NCI-H2081 (cell line): ENCODE measurements at regions not wholly inside any gene's neighbourhood (a gene's known extent, or its start where the extent isn't known, plus 50 kb on each side); places are given as distances from the start of the nearest gene placed in this dataset.
"Not testable (repeated sequence)": the region's sequence is repeated elsewhere in the genome, so short reads cannot be mapped to it uniquely, and the experiment has no call there.

ENCODE experiments used
- DNase-seq, 2 experiments: peaks; one replicate each; lab custom pipeline; 2025; lab: John Stamatoyannopoulos, UW

DNA sequence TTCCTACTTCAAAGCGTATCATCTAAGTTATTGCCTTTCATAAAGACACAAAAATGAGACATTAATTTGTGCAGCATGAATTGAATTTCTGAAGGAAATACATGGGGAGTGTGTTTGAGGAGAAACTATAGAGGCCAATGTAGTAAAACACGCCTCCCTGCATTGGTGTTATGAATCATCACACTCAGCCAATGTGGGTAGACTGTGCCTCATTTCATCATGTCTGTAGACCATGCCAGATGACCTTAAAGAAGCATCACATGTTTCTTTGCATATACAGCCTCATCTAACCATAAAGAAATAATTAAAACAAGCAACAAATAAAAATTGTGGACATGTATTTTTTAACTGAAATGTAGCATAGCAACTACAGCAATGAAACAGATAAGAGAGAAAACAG lies 486.0 kb upstream of the ADAMTS9 start:
- no peak for DNase-seq

DNA sequence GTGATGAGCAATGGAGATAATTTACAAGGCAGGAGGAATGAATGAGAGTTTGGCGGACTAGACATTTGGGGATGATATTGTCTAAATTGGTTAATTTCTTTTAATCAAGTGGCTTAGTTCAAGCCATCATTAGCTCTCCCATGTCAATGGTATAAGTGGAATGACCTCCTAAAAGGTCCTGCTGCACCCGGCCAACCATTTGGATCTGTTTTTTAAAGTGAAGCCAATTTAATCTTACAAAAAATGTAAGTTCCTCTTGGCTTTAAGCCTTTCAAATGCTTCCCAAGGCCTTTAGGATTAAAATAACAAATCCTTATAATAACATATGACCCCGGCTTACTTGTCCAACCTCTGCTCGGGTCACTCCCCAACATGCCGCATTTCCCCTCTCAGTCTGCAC lies 484.4 kb upstream of the ADAMTS9 start:
- DNase-seq = no peak

DNA sequence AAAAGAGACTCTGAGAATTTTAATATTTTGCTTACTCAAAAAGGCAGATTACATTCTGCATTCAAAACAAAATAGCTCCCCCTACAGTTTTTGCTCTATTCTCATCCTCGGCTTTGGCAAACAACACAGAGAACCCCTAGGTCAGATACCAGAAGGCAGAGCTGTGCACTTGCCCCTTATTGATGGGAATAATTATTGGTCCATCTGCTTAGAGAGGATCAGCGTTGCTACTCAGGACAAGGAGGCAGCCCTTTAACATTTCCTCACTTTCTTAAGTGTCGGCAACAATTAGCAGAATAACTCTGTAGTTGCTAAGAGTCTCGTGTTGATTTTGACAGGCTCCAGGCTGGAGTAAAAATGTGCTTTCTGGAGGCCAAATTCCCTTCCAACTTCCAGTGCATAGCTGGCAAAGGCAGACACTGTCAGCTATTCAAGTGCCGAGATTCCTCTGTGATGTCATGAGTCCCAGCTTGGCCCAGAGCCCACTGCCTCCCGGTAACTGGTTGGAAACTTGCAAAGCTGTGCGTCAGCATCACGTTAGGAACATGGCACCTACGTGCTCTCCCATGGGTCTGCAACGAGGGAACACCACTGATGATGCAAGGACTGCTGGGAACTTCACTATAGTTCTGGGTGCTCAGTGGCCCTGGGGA lies 482.7 kb upstream of the ADAMTS9 start:
- DNase-seq = no peak

DNA sequence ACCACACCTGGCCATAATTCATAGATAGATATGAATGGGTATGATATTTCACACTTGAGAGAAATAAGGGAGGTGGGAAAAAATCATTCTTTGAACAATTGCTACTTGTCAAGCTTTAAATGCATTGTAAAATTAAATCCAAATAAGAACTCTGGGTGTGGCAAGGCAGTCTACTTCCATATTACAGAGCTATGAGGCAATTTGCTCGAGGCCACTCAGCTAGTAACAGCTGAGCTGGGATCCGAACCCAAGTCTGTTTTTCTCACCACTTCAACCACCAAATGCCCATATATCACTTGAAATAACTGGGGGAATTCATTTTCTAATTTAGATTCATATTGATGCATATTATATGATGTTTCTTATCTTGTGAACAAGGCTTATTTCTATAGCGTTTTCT lies 482.2 kb upstream of the ADAMTS9 start:
- no peak for DNase-seq

DNA sequence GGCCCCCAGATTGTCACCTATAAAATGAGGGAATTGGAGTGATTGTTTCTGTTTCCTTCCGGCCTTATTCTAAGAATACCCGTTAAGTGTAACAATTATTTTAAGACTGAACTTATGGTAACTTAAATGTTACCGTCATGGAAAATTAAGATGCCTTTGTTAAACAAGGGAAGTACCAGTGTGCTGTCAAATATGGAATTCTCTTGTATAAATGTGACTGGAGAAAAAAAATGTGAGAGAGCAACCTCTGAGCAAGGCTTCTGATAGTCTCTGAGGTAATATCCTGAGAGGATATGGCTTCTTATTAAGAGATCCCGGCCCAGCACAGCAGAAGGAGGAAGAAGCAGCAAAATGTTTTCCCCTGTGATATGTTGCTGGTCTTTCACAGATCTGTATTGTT lies 480.7 kb upstream of the ADAMTS9 start:
- DNase-seq = no peak

DNA sequence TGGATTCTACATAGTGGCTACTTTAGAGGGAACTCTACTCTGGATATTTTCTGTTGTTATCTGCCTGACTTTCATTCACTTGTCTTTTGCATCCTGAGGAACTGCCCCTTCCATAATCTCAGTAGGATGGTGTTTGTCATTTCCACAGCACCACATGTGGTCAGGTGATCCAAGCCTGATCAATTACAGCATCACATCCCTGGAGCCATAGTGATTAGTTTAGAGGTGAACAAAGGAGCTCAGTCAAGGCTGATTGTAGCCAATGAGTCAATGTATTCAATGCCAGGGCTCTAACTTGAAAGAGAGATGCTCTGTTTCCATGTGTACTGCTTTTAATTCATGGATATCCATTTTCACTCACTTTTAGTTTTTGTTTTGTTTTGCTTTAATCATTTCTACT lies 478.7 kb upstream of the ADAMTS9 start:
- no peak for DNase-seq

DNA sequence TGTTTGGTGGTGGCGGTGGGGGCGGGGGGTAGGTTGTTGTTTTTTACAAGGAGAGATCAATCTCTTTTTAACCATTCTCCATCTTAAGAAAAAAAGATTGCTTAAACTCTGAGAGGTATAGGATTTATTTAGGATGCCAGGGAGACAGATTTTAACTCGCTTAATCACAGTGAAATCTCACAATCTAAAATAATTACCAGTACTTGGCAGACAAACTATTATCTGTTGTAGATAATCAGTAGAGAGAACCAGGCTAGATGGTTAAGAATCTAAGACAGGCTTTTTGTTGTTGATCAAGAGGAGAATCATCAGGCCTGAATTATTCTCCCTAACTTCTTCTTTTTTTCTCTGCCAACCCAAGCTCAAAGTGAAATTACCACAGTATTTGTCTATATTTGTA lies 470.2 kb upstream of the ADAMTS9 start:
- DNase-seq = no peak

DNA sequence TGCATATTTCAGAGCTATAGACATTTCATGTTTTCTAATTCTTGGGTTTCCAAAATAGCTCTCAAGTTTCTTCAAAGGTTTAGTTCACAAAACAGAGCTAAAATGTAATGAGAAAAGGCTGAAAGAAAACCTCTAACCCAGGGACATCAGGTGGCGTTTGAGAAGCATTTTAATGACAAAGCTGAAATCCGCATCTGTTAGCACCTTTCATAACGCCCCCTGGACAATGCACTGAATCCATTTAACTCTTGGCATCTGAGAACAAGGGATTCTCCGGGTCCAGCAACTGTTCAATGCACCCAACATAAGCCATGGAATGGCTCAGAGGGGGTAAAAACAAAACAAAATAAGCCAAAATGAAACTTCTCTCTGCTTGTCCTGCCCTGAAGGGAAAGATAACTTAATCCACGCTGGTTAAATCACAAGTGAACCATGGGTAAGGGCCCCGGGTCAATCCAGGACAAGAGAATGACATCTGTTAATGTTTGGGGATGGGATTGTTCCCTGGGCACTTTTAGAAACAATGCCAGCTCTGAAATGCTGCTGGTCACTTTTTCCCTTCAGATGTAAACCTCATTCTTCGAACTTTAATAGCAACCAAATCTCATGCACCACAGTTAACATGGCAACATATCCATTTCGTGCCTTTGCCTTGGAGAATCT lies 466.2 kb upstream of the ADAMTS9 start:
- DNase-seq = no peak

DNA sequence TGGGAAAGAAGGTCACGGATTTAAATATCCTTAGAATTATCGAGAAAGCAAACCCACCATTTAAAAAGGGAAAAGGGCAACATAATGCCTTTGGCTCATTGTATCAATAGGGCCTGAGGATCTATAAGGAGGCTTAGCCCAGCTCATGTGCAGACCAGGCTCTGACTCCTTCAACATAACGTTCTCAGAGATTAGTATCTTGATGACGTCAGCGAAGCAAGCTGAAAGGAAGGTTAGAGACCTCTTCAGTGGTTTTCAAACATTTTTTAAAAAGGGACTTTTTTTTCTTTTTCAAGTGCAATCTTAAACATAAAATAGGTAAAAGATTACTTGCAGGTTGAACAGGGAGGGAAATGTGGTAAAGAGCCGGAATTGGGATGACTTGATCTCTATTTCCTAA lies 463.9 kb upstream of the ADAMTS9 start:
- DNase-seq = no peak

DNA sequence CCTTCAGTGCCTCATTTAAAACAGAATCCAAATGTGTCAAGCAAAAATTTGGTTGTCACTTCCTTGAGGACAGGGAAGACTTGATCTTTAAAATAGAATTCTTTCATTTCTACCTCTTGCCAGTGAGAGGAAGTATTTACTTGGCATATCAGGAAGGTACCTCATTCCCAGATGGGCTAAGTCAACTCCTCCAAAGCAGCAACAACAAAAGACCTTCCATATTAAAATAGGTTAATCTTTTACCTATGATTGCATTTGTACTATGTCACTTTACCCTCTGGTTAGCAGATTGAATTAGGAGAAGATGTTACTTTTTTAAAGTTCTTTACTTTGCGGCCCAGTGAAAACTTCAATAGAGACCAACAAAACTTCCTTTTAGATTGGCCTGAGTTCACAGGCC lies 462.1 kb upstream of the ADAMTS9 start:
- no peak for DNase-seq

DNA sequence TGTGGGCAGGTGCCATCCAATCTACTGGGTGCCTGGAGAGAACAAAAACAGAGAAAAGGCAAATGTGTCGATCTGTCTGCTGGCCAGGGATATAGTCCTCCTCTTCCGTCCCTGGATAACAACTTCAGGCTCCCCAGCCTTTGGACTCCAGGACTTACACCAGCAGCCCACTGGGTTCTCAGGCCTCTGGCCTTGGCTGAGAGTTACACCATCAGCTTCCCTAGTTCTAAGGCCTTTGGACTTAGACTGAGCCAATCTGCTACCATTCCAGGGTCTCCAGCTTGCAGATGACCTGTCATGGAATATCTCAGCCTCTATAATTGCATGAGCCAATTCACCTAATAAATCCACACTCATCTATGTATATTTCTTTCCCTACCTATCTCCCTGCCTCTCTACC lies 460.9 kb upstream of the ADAMTS9 start:
- no peak for DNase-seq

DNA sequence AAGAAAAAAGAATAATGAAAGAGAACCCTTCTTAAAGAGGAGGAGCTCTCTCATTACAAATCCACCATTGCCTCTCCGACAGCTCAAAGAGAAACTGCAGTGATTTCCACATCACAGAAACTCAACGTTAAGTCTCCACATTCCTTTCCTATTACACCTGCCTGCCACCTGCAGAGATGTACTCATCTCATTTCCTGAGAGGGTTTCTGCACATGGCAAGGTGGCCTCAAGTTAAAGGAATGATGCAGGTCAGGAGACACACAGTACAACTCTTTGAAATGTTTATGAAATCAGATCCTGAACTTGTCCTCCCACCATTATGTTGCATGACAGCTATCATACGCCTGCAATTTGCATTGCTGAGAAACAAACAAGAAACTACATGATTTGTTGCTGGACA lies 458.4 kb upstream of the ADAMTS9 start:
- no peak for DNase-seq

DNA sequence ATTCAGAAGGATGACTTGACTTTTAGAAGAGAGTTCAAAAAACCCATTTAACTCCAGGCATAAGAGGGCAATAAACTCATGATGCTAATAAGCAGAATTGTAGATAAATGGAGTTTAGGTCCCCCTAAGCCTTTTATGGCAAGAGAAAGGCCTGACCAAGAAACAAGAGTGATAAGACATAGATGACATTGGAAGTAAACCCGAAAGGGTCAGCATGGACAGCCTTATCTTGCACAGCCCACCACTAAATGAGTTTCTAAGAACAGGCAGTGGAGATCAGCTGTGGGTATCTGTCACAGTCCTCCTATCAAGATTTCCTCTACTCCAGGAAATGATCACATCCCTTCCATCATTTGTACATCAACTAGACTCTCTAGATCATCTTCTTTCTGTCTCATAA lies 457.9 kb upstream of the ADAMTS9 start:
- DNase-seq = no peak

DNA sequence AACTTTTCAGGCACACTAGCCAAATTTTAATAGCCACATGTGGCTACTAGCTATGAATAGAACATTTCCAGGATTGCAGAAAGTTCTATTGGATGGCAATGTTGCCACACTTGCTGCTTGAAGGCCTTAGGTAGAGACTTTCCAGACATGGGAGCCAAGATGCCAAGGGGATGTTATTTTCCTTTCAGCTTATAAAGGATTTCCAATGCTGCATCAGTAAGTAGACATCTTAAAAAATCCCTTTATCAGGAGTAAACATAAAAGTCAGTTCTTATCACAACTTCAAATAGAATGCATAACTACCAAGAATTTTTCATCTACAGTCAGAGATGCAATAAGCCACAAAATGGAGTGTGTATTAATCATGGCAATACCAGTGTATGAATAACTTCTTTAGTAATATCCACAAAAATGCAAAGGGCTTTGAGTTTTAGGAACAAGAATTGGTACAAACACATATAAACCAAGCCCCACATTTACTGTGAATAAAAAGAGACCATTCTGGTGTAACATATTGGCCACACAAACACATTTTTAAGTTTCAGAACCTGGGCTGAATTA lies 457.1 kb upstream of the ADAMTS9 start:
- no peak for DNase-seq

DNA sequence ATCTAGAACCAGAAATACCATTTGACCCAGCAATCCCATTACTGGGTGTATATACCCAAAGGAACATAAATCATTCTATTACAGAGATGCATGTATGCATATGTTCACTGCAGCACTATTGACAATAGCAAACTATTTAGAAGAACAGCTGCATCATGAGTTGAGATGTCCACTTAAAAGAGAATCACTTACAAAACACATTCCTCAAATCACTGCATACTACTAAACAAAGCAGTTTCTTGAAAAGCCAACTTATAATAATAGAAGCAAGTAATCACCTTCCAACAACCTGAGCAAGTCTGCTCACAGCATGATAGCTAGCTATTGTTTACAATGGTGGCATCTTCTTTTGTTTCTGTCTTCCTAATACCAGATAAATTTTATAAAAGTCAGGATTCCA lies 454.7 kb upstream of the ADAMTS9 start:
- no peak for DNase-seq

DNA sequence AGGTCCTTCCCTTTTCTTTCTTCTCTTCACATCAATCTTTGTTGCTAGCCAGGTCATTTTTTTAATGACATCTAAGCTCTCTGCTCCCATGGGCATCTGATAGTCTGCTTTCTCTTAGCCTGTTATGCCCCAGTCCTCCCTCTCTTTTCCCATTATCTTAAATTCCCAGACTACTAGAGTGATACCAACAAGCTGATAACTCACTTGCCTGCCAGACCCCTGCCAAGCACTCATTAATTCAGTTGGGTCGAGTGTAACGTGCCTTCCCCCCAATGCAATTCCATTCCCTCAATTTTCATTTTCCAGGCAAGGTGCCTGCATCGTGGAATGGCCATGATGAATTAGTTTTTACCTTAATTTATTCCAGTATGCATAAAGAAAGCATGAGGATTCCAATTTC lies 450.8 kb upstream of the ADAMTS9 start:
- DNase-seq = no peak

DNA sequence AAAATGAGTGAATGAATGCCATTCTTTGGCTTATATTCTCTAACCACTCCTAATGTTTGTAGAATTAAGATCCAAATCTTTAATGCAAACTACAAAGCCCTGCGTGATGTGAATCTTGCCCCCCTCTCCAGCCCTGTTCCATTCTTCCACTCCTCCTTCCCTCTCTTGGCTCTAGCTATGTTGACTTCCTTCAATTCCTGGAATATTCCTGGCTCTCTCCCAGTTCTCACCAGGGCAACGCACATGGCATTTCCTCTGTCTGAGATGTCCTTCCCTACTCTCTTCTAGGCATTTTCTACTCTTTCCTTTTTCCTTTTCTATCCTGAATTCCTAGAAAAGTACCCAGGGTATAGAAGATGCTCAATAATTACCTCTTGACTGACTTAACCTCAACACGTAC lies 446.0 kb upstream of the ADAMTS9 start:
- DNase-seq = not testable (repeated sequence)

DNA sequence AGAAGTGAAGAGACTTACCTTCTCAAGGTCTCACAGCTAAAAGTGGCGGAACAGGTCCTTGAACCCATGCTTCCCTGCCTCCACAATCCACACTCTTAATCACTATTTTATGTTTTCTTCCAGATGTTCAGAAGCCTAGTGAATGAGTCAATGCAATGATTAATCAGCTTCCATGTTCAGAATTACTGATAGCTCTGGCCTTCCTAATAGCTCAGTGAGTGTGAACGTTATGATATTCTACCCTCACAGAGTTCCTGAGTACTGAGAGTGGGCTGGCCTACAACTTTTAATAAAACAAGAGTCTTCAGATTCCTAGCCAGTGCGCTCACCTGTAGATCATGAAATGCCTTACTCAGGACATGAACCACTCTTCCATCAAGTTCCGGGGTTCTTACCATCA lies 443.0 kb upstream of the ADAMTS9 start:
- no peak for DNase-seq

DNA sequence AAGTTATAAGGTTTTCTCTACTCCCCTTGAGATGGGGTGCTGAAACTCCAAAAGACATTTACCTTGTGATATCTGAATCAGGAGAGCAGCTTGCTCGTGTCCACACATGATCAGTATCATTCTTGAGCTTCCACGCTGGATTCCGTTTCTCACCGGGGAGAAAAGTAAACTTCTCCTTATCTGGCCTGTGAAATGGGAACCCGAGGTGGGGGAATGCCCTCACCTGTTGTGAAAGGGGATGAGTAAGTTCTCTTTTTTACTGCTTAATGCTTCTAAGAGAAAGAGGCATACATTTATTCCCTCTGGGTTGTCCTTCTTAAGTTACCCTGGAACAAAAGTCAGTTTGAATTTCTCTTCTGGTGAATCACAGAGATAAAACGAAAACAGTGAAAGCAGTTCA lies 440.5 kb upstream of the ADAMTS9 start:
- DNase-seq = no peak

DNA sequence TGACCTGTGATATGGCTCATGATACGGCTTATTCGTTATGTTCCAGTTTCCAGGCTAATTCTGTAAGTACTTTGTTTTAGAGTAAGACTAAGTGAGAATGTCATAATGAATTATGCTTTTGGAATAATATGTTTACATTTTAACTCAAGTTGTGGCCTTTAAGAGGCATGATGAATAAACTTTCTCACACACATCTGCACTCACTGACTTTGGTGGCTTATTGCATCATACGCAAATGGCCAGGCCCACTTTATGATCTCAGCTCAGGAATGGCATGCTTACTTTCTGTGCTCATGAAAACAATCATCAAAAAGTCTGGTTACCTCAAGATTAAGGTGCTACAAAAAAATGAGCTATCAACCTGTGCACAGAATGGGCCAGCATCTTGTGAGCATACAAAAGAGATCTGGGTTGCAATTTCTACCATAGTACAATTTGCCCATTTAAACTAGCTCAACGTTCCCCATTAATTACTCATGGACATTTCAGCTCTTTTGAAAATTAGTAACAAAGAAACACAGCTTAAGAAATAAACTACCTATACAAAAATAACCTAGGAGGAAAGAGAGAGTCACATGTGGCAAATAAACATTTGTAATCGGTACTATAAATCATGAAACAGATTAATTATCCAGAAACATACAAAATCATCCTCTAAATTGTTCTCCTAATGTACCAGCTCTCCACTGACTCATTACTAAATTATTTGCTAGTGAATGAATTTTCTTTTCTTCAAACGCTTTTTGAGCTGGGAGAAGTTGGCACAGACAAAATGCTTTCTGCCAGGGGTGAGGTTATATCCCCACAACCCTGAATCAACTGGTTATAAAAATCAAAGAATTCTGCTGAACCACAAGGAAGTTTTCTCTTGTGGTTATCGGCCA lies 439.0 kb upstream of the ADAMTS9 start:
- no peak for DNase-seq

DNA sequence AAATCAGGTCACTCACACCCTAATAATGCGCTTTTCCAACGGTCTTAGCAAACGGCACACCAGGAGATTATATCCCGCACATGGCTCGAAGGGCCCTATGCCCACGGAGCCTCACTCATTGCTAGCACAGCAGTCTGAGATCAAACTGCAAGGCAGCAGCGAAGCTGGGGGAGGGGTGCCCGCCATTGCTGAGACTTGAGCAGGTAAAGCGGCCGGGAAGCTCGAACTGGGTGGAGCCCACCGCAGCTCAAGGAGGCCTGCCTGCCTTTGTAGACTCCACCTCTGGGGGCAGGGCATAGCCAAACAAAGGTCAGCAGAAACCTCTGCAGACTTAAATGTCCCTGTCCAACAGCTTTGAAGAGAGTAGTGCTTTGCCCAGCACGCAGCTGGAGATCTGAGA lies 432.4 kb upstream of the ADAMTS9 start:
- DNase-seq = not testable (repeated sequence)

DNA sequence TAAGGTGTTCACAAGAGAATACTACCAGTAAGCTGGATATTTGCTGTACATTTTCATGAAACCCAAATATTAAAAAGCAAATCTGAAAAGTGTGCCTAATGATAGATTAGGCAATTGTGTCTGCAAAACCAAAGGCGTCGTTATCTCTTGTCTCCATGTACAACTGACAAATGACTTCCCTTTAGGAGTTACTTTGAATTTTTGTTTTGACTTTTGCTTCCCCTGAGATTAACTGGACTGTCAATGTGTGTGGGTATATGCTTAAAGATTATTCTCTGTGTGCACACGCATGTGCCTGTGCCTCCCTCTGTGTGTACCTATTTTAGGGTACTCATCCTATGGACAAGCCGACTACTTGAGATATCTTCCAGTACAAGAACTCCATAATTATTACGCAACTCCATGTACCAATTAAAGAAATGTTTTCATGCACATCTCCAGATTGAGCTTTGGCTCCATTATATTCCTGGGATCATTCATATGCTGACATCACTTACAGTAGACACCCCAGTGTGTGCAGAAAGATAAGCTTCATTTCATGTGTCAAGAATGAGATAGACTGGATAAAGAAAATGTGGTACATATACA lies 431.2 kb upstream of the ADAMTS9 start:
- no peak for DNase-seq

DNA sequence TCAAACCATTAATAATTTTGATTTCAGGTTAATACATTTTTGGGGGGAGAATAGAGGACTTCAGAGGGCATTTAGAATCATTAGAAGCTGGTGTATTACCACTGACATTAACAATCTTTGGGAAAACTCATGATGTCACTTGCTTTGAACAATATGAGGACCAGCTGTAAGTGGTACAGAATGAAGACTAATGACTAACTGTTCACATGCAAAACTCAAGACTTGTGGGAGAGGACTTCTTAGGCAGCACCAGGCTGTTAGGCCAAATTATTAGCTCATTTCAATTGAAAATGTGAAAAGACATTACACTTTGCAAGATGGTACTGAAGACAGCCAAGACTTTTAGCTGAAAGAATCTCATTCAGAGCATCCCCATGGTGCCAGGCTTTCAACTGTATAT lies 426.2 kb upstream of the ADAMTS9 start:
- DNase-seq = no peak
